ENCODE measurements at regions not wholly inside any gene's neighbourhood (a gene's known extent, or its start where the extent isn't known, plus 50 kb on each side); places are given as distances from the start of the nearest gene placed in this dataset.

- intact Hi-C loops (cut with micrococcal nuclease) = no loop called here
- no peaks in the 10 kb centered on the region; the same call in 1 of the 2 replicates for H3K9me3 ChIP-seq (ENCODE audit: low read length)
- H3K9me2 ChIP-seq (replicated peaks; ENCODE audit: low read length) = no peaks in the 10 kb centered on the region
- H3K4me2 ChIP-seq (ENCODE audit: low read length) = no peak overlapping the region
- BruUV-seq (replicated peaks) = no TSS peak
- H3K4me3 ChIP-seq (ENCODE audit: low read length) = no peak overlapping the region
- H3K9ac ChIP-seq (ENCODE audit: low read length) = no peak overlapping the region
- no peaks in the 10 kb centered on the region for H4K20me1 ChIP-seq (ENCODE audit: low read length)
- CTCF ChIA-PET = no interaction called here
- H3K4me1 ChIP-seq (ENCODE audit: insufficient read depth, low read length) = peaks cover 7% of the 10 kb centered on the region
- TF ChIP-seq CTCF (conservative IDR thresholded peaks at IDR 0.05; ENCODE audit: low read depth, low read length) (no peak), EZH2 (IDR thresholded peaks at IDR 0.05; ENCODE audit: low read length, unreplicated experiment) (no peak), EZH2phosphoT487 (IDR thresholded peaks at IDR 0.05; ENCODE audit: borderline replicate concordance, low read length) (no peak)
- H3K27me3 ChIP-seq (ENCODE audit: low read length) = no peaks in the 10 kb centered on the region
- no peaks in the 10 kb centered on the region for H3K36me3 ChIP-seq (ENCODE audit: low read depth, low read length)
- DNase-seq = no peak
- ATAC-seq = no peak
- no peaks in the 10 kb centered on the region for H3K79me2 ChIP-seq (ENCODE audit: low read length)
- POLR2A ChIA-PET (ENCODE audit: unreplicated experiment) = no interaction called here
- H3F3A ChIP-seq (ENCODE audit: low read length, unreplicated experiment) = peaks cover 3% of the 10 kb centered on the region
- no peak overlapping the region for H2AFZ ChIP-seq (ENCODE audit: low read length)
- no peak overlapping the region for H3K27ac ChIP-seq (ENCODE audit: low read length)
These were observed 546.3 kb upstream of the ZEB2 start for GRCh38 chr2:145066151-145066661.

- CTCF ChIA-PET = no interaction called here
These were observed 545.4 kb upstream of the ZEB2 start for GRCh38 chr2:145065342-145065741.

More at GRCh38 chr2:145065342-145065741, 545.4 kb upstream of the ZEB2 start:
- Histone ChIP-seq H3K9me3 (ENCODE audit: low read length) (no peaks in the 10 kb centered on the region; the same call in 1 of the 2 replicates), H3K36me3 (ENCODE audit: low read depth, low read length) (no peaks in the 10 kb centered on the region), H2AFZ (ENCODE audit: low read length) (no peak overlapping the region), H3K4me2 (ENCODE audit: low read length) (no peak overlapping the region), H3K27me3 (ENCODE audit: low read length) (no peaks in the 10 kb centered on the region), H3K9me2 (replicated peaks; ENCODE audit: low read length) (no peaks in the 10 kb centered on the region), H4K20me1 (ENCODE audit: low read length) (no peaks in the 10 kb centered on the region), H3K4me1 (ENCODE audit: insufficient read depth, low read length) (peaks cover 13% of the 10 kb centered on the region), H3K9ac (ENCODE audit: low read length) (no peak overlapping the region), H3K79me2 (ENCODE audit: low read length) (no peaks in the 10 kb centered on the region), H3K4me3 (ENCODE audit: low read length) (no peak overlapping the region), H3K27ac (ENCODE audit: low read length) (no peak overlapping the region), H3F3A (ENCODE audit: low read length, unreplicated experiment) (peaks cover 5% of the 10 kb centered on the region)
- DNase-seq = no peak
- intact Hi-C loops (cut with micrococcal nuclease) = no loop called here
- no peak for ATAC-seq
- no TSS peak for BruUV-seq (replicated peaks)
- no peak for TF ChIP-seq EZH2phosphoT487 (IDR thresholded peaks at IDR 0.05; ENCODE audit: borderline replicate concordance, low read length)
- TF ChIP-seq CTCF (conservative IDR thresholded peaks at IDR 0.05; ENCODE audit: low read depth, low read length) = no peak
- no peak for TF ChIP-seq EZH2 (IDR thresholded peaks at IDR 0.05; ENCODE audit: low read length, unreplicated experiment)
- POLR2A ChIA-PET (ENCODE audit: unreplicated experiment) = no interaction called here

All from PC-3 (cell line).